Fibroblast of pulmonary artery (primary cell): ENCODE measurements at regions not wholly inside any gene's neighbourhood (a gene's known extent, or its start where the extent isn't known, plus 50 kb on each side); places are given as distances from the start of the nearest gene placed in this dataset.
"Not testable (repeated sequence)": the region's sequence is repeated elsewhere in the genome, so short reads cannot be mapped to it uniquely, and the experiment has no call there.

Source experiments
- DNase-seq: peaks from one replicate; pipeline ENCODE4 v3.0.0-alpha.2; 2010; ENCODE audit warnings: low read depth
- H3K4me3 ChIP-seq: replicated peaks from 2 replicates; pipeline ENCODE4 v1.5.1; 2011; ENCODE audit warnings: low read depth, mild to moderate bottlenecking, control low read depth, low read length, moderate library complexity
- CTCF ChIP-seq: IDR thresholded peaks from 2 replicates; pipeline ENCODE4 v1.5.1; 2011; ENCODE audit warnings: mild to moderate bottlenecking, control low read depth, low read length, inconsistent platforms; ENCODE audit errors: missing control alignments

- not testable (repeated sequence) for H3K4me3 ChIP-seq, DNase-seq
Observed at GRCh38 chr10:29363930-29364329, 75.1 kb downstream of the LYZL1 start.

DNA sequence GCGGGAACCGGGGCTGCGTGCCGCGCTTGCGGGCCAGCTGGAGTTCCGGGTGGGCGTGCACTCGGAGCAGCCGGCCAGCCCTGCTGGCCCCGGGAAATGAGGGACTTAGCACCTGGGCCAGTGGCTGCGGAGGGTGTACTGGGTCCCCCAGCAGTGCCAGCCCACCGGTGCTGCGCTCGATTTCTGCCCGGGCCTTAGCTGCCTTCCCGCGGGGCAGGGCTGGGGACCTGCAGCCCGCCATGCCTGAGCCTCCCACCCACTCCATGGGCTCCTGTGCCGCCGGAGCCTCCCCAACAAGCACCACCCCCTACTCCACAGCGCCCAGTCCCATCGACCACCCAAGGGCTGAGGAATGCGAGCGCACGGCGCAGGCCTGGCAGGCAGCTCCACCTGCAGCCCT lies 77.3 kb downstream of the LYZL1 start:
- not testable (repeated sequence) for H3K4me3 ChIP-seq, DNase-seq

DNA sequence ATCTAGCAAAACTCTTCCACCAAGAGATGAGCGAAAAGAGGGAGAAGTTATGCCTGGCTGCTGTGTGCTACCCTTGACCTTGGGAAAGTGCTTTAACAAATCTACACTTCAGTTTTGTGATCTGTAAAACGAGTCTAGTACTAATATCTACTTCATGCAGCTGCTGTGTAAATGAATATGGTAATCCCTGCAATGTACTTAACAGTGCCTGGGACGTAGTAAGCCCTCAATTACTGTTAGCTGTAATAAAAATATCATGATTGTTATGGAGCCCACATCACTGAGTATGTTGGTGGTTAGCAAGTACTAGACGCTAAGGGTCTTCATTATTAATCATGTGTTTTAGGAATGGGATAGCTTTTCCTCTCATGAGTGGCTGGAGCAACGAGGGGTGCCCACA lies 80.5 kb downstream of the LYZL1 start:
- no peak overlapping the region for H3K4me3 ChIP-seq
- no peak for TF ChIP-seq CTCF
- no peak for DNase-seq

DNA sequence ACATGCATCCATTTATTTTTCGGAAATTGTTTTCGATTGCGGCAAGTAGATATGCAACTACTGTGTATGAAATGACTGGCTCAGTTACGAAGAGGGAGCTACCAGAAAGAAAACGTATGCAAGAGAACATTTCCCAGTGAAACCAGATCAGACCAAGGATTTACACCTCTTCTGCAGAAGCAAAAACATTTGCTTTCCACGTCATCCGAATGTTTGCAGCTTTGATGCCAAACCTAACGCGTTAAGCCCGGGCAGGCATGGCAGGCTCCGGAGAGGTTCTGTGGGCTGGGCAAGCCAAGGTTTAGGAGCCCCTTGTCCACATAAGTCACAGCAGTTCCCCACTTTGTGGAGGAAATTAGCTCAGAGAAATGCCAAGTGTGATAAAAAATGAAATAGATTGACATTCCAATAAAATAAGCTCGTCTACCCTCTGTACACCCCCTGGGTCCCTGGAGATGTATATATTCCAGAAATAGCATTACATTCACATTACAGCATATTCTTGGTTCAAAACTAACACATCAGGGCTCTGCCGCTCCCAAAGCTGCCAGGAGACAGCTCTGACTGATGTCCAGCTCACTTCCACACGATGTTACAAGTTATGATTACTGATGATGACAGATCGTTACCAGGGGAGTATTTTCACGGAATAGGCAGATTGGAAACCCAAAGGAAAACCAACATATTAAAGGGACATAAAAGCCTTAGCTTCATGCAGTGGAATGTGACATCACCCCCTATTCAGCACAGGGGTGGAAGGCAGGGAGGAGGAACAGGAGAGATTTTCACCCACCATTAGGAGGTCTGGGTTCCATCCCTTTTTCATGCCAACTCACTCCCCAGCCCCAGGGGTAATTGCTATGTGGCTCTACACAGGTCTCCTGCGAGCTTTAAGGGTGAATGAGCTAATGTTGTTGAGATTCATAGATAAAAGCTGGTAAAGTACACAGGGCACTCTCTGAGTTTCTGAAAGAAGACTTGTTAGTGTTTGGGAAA lies 81.5 kb downstream of the LYZL1 start:
- DNase-seq, result peak; percentile 10
- no peak for TF ChIP-seq CTCF
- no peak overlapping the region for H3K4me3 ChIP-seq

DNA sequence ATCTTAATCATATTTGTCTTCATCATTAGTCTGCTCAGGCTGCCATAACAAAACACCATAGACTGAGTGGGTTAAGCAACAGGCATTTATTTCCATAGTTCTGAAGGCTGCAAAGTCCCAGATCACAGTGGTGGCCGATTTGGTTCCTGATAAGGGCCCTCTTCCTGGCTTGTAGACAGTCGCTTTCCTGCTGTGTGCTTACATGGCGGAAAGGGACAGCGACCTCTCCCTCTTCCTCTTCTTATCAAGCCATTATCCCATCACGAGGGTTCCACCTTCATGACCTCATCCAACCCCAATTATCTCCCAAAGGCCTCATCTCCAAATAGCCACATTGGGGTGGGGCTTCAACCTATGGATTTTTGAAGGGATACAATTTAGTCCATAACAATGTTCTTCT lies 84.0 kb downstream of the LYZL1 start:
- no peak overlapping the region for H3K4me3 ChIP-seq
- TF ChIP-seq CTCF, result no peak
- DNase-seq, result no peak

DNA sequence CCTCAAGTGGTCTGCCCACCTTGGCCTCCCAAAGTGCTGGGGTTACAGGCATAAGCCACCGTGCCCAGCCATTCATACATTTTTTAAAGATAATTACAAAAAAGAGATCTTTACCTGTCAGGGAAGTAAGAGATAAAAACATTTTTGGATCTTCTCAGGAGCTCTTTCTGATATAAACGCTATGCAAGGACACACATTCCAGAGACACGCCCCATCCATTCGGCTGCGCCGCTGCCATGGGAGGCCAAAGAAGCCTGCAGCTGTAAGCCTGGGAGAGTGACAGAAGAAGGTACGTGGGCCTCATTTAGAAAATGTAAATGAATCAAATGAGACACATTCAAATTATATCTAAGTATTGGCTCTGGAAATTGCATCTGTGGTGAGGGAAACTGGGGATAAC lies 85.3 kb downstream of the LYZL1 start:
- no peak for TF ChIP-seq CTCF
- DNase-seq, result no peak

DNA sequence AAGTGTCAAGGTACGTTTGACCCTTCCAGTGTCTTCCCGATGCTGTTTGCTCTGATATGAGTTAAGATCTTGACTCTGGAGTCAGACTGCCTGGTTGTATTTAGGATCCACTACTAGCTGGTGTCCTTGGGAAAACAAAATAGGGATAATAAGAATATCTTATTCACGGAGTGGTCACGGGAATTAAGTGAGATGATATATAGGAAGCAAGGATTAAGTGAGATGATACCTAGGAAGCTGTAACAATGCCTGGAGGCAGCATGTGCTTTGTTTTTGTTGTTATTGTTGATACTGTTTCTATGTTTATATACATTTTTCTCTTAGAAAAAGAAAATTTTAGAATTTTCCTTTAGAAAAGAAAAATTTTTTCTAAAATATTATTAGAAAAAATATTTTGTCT lies 87.0 kb downstream of the LYZL1 start:
- H3K4me3 ChIP-seq, result no peak overlapping the region
- DNase-seq, result no peak
- no peak for TF ChIP-seq CTCF

More for the DNA sequence above, 85.3 kb downstream of the LYZL1 start:
- H3K4me3 ChIP-seq, result no peak overlapping the region

DNA sequence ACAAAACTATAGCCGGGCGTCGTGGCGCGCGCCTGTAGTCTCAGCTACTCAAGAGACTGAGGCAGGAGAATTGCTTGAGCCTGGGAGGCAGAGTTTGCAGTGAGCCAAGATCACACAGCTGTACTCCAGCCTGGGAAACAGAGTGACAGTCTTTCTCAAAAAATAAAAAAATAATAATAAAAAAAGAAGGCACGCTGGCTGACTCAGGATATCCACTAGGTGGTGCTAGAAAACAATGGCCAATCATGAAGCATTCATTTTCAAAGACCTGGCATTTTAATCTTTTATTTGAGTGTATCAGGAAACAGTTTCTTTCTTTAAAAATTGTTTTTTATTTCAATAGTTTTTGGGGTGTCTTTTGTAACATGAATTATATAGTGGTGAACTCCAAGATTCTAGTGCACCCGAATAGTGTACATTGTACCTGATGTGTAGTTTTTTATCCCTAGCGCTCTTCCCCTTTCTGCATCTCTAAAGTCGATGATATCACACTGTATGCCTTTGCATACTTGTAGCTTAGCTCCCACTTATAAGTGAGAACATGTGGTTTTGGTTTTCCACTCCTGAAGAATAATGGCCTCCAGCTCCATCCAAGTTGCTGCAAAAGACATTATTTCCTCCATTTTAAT lies 88.6 kb downstream of the LYZL1 start:
- no peak overlapping the region for H3K4me3 ChIP-seq
- TF ChIP-seq CTCF, result peak; percentile 82
- peak; percentile 53 for DNase-seq
